GM13976 (cell line): ENCODE measurements at regions not wholly inside any gene's neighbourhood (a gene's known extent, or its start where the extent isn't known, plus 50 kb on each side); places are given as distances from the start of the nearest gene placed in this dataset.
"Not testable (repeated sequence)": the region's sequence is repeated elsewhere in the genome, so short reads cannot be mapped to it uniquely, and the experiment has no call there.

Source experiments
- DNase-seq: peaks from one replicate; pipeline ENCODE4 v3.0.0; 2012; ENCODE audit warnings: low spot score
- CTCF ChIP-seq: IDR thresholded peaks from 2 replicates; pipeline ENCODE4 v1.5.1; 2012; ENCODE audit warnings: borderline replicate concordance, mild to moderate bottlenecking; ENCODE audit not compliant: insufficient read depth; ENCODE audit errors: extremely low read depth, missing control alignments, control extremely low read depth
- in situ Hi-C: fragments of 300-500 bp; cut with MboI; formaldehyde crosslinking; loops from one replicate; pipeline ENCODE4 v1.12.0; 2022; ENCODE audit warnings: low sequenced_read_pairs, mixed read lengths, inconsistent platforms; ENCODE audit not compliant: unreplicated experiment

GRCh38 chr20:12833861-12834260 is 174.9 kb upstream of the SPTLC3 start:
- no peak for TF ChIP-seq CTCF
- no peak for DNase-seq
- in situ Hi-C loops: no loop called here

DNA sequence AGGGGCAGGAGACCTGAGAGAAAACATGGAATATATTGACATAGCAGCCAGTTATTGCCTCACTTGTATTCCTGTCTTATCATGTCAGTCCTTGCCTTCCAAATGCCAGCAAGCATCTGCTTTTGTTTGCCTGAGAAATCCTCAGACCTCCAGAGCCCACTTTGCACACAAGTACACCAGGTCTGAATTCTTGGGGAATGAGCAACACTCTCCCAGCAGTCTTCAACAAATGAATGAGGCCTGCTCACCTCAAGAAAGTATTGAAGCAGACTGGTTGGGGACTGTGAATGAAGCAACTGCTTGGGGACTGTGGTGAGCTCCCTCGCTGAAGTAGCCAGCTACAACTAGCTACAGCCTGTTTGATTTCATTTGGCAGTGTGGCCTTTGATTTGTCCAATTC is 172.8 kb upstream of the SPTLC3 start:
- no peak for DNase-seq
- in situ Hi-C loops: no loop called here
- no peak for TF ChIP-seq CTCF

GRCh38 chr20:12837646-12838045 is 171.1 kb upstream of the SPTLC3 start:
- no peak for TF ChIP-seq CTCF

DNA sequence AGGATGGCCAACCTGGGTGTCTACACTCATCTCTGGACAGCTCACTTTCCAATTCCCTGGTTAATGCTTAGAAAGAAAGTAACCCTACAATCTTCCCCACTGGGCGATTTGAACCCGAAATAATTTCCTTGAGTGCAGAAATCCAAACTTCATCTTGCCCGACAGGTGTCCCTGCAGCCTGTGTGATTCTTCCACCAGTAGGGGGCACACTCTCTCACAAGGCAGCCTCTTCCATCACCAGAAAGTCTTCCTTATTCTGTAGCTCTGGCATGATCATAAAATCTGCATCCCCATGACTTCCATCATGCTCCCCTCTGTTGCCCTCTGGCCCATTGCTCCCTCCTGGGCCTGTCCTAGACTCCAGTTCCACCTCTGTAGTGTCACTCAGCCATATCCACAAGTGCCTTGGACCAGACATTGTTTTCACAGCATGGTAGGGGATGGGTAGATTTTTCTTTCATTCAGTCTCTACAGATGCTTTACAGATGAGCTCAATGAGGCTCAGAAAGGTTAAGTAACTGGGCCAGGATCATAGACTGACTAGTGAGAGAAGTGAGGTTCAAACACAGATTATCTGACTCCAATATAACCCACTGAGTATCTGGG is 170.4 kb upstream of the SPTLC3 start:
- DNase-seq: no peak
- peak; percentile 15 for TF ChIP-seq CTCF
- in situ Hi-C loops: no loop called here

More at GRCh38 chr20:12837646-12838045, 171.1 kb upstream of the SPTLC3 start:
- in situ Hi-C loops: no loop called here
- no peak for DNase-seq

DNA sequence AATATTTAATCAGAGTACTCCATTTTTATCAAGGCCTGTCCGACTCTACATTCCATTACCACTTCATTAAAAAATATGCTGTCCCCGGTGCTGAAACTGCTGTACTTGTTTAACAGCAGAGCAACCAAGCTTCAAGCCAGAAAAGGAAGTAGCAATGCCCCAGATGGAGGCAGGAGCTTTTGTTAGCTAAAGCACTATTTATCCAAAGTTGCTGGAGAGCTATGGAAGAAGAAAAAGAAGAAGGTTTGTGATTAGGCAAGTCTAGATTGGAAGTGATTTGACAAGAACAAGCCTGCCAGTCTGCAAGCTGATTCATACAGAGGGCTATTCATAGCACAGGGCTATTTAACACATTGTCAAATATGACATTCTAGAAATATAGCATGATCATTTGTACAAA is 160.9 kb upstream of the SPTLC3 start:
- DNase-seq: no peak
- in situ Hi-C loops: no loop called here
- no peak for TF ChIP-seq CTCF

DNA sequence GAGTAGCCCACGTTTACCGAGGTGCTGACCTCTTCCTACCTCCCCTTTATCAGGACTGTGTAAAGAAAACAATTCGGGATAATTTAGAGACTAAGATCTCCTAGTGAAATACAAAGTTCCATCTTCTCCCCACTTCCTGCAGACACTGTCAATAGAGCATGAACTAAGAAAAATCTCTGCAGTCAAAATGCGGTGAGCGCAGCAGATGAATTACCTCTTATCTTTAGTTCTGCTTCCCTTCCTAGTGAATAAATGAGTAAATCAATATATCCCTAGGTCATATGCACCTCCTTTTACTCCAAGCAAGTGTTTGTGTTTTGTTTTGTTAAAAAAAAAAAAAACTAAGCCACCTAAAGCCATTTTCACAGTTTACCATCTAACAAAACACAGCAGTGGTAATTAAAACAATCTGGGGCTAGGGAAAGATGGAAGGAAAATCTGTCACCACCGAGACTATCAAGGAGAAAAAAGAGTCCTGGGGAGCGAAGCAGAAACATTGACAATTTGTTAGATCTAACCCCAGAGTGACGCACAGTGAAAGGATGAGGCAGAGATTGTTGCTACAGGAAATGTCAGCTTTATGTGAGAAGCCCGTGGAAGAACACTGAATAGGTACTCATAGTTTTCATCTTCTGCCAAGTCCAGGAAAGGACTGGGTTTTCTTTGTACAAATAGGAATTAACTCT is 159.4 kb upstream of the SPTLC3 start:
- no peak for DNase-seq
- no peak for TF ChIP-seq CTCF
- in situ Hi-C loops: no loop called here

DNA sequence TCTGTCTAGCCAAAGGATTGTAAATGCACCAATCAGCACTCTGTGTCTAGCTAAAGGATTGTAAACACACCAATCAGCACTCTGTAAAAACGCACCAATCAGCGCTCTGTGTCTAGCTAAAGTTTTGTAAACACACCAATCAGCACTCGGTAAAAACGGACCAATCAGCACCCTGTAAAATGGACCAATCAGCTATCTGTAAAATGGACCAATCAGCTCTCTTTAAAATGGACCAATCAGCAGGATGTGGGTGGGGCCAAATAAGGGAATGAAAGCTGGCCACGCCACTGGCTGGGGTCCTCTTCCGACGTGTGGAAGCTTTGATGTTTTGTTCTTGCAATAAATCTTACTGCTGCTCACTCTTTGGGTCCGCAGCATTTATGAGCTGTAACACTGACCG is 151.1 kb upstream of the SPTLC3 start:
- in situ Hi-C loops, DNase-seq: not testable (repeated sequence)
